K562 (cell line): ENCODE measurements at regions not wholly inside any gene's neighbourhood (a gene's known extent, or its start where the extent isn't known, plus 50 kb on each side); places are given as distances from the start of the nearest gene placed in this dataset.

Experiments used
- MYNN ChIP-seq, 2 experiments: sonication (generic); formaldehyde crosslinking in 1 of 2; IDR thresholded peaks; 2 replicates each; pipeline versions ENCODE4 v1.5.0 to v1.6.1; 2016 to 2020; ENCODE audit warnings: antibody characterized with exemption in 1 of 2, missing genetic modification reagents in 1 of 2
- TF ChIP-seq, protein P1 (sequence below), 2 experiments: fragments of 450-650 bp in 1 of 2; sonication (generic) in 1 of 2; formaldehyde crosslinking in 1 of 2; IDR thresholded peaks; 2 replicates each; pipeline versions ENCODE4 v1.7.1 to v1.9.0; 2016 to 2022; ENCODE audit warnings: inconsistent platforms in 1 of 2, mild to moderate bottlenecking in 1 of 2, missing genetic modification reagents in 1 of 2

DNA sequence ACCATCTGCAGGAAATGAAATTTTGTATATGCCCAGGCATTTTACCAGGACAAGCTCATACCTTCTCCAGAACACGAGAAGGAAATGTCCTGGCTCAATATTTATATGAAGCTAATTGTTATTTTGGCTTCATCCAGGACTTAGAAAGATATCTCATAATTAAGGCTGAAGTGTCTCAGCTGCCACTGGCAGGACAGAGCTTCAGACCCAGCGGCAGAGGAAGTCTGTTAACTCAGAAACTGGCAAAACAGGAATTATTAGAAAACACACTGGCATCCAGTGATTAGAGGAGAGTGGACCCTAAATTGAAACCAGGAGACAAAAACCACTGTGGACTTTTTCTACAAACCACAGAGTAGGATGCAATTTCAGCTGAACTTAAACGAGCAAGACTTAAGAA, 329.7 kb downstream of the CYRIA start (continued):
- TF ChIP-seq, protein P1, sequence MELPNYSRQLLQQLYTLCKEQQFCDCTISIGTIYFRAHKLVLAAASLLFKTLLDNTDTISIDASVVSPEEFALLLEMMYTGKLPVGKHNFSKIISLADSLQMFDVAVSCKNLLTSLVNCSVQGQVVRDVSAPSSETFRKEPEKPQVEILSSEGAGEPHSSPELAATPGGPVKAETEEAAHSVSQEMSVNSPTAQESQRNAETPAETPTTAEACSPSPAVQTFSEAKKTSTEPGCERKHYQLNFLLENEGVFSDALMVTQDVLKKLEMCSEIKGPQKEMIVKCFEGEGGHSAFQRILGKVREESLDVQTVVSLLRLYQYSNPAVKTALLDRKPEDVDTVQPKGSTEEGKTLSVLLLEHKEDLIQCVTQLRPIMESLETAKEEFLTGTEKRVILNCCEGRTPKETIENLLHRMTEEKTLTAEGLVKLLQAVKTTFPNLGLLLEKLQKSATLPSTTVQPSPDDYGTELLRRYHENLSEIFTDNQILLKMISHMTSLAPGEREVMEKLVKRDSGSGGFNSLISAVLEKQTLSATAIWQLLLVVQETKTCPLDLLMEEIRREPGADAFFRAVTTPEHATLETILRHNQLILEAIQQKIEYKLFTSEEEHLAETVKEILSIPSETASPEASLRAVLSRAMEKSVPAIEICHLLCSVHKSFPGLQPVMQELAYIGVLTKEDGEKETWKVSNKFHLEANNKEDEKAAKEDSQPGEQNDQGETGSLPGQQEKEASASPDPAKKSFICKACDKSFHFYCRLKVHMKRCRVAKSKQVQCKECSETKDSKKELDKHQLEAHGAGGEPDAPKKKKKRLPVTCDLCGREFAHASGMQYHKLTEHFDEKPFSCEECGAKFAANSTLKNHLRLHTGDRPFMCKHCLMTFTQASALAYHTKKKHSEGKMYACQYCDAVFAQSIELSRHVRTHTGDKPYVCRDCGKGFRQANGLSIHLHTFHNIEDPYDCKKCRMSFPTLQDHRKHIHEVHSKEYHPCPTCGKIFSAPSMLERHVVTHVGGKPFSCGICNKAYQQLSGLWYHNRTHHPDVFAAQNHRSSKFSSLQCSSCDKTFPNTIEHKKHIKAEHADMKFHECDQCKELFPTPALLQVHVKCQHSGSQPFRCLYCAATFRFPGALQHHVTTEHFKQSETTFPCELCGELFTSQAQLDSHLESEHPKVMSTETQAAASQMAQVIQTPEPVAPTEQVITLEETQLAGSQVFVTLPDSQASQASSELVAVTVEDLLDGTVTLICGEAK (IDR thresholded peaks at IDR 0.05) = no peak
- TF ChIP-seq, protein P1 (CRISPR knock-in tag; IDR thresholded peaks at IDR 0.05) = no peak
- TF ChIP-seq MYNN (IDR thresholded peaks at IDR 0.05) = no peak
- TF ChIP-seq MYNN (CRISPR knock-in tag; IDR thresholded peaks at IDR 0.05) = no peak
